Heart left ventricle (tissue), 16 donors: ENCODE measurements at regions not wholly inside any gene's neighbourhood (a gene's known extent, or its start where the extent isn't known, plus 50 kb on each side); places are given as distances from the start of the nearest gene placed in this dataset.

Source experiments
- ATAC-seq, 4 donors: fragments of 200-7000 bp; cut with Tn5 transposase; one replicate each; pipeline ENCODE4 v1.9.1; 2020 to 2022; ENCODE audit warnings: moderate library complexity in 4 of 4, mild to moderate bottlenecking in 3 of 4, moderate number of reproducible peaks in 1 of 4
- DNase-seq, 5 donors: peaks; one replicate each; pipeline ENCODE4 v3.0.0-alpha.2; 2020
- H3K27ac ChIP-seq, 12 donors: fragments of 200-600 bp; sonication (generic) in 4 of 12; one replicate each; pipeline versions ENCODE4 v1.5.0 to v1.8.0; 2016 to 2022; ENCODE audit warnings: mild to moderate bottlenecking in 2 of 12
- H3K27me3 ChIP-seq, 9 donors: fragments of 200-600 bp; sonication (generic) in 2 of 9; one replicate each; pipeline versions ENCODE4 v1.5.1 to v1.8.0; 2016 to 2022; ENCODE audit warnings: mild to moderate bottlenecking in 3 of 9
- H3K36me3 ChIP-seq, 9 donors: fragments of 200-600 bp; sonication (generic) in 2 of 9; one replicate each; pipeline versions ENCODE4 v1.5.0 to v1.8.0; 2018 to 2022; ENCODE audit warnings: mild to moderate bottlenecking in 2 of 9
- H3K4me1 ChIP-seq, 12 donors: fragments of 200-600 bp; sonication (generic) in 4 of 12; one replicate each; pipeline versions ENCODE4 v1.5.0 to v1.8.0; 2016 to 2022; ENCODE audit warnings: mild to moderate bottlenecking in 3 of 12
- H3K4me3 ChIP-seq, 12 donors: fragments of 200-600 bp; sonication (generic) in 4 of 12; one replicate each; pipeline versions ENCODE4 v1.5.0 to v1.8.0; 2017 to 2022; ENCODE audit warnings: mild to moderate bottlenecking in 9 of 12, moderate library complexity in 4 of 12
- H3K9me3 ChIP-seq, 12 donors: fragments of 200-600 bp; sonication (generic) in 4 of 12; one replicate each; pipeline versions ENCODE4 v1.5.0 to v1.8.0; 2016 to 2022; ENCODE audit warnings: mild to moderate bottlenecking in 1 of 12
- POLR2A ChIP-seq, 2 donors: fragments of 450-650 bp; IDR thresholded peaks; one replicate each; pipeline ENCODE4 v1.6.1; 2017; ENCODE audit warnings: antibody characterized with exemption in 2 of 2, mild to moderate bottlenecking in 2 of 2, moderate library complexity in 2 of 2
- WGBS, 4 donors: extraction: QIAGEN DNeasy Blood & Tissue Kit in 2 of 4; methylation state at CpG; one replicate each; pipeline versions ENCODE4 v1.1.5 to v1.1.7; 2013 to 2018; 5-methylcytosine and 5-hydroxymethylcytosine counted together
- intact Hi-C, 10 donors: fragments of 100-400 bp; cut with DNase I; formaldehyde crosslinking; loops; one replicate each; pipeline versions ENCODE4 v1.11.1 to v1.14.2; 2022
- TF ChIP-seq, protein P1 (sequence below), 12 donors: fragments of 200-600 bp; sonication (generic) in 4 of 12; IDR thresholded peaks; one replicate each; pipeline versions ENCODE4 v1.5.0 to v1.8.0; 2018 to 2022; ENCODE audit warnings: antibody characterized with exemption in 12 of 12, mild to moderate bottlenecking in 5 of 12
- donor health status: ischemic (EF 13 %, LVEDD 7.1; RV severe dilation, severe dysfunction).
- donor health status: healthy with polysubstance abuse.
- donor health status: DM: no; HTN: yes; CAD: no.
- donor health status: DM: no; HTN: no; CAD: no.
- donor health status: ischemic (EF 25% LVEDD 6.9; RV normal size, moderate dysfunction).
- donor health status: ischemic (EF 25% LVEDD 5.7; RV mildly dilated, moderate dysfunction).
- donor health status: healthy.
- donor health status: DM: yes; HTN: yes; CAD: no.
- donor health status: ischemic (EF 35%, LVEDD 5.7; RV mildly dilated, moderate dysfunction).
- donor health status: nonischemic (EF 11% LVEDD 7.7; RV severe dilation, severe dysfunction).
- donor health status: DM: yes; HTN: yes; CAD: no.
- donor health status: PGD.
- donor health status: ischemic (EF 29% LVEDD 5.4; RV normal size, mild dysfunction).
- donor health status: nonischemic (EF 23%, LVEDD 6.1; RV moderate dilation, normal function).

DNA sequence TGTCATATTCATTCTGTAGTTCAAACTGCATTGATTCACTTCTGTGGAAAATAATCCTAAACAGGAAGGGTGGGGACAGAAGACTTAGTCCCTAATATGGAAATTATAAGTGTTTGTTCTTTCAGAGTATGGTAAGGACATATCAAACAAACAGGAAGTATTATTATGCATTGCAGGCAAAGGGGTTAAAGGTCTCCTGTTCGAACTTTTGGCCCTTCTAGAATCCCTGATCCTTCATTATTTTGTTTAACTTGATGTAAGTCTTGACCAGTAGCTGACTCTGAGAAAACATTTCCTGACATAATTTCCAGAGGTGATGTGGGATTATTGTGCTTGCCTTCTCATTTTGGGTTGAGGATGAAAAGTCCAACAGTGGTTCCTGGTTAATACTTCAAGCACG, 215.4 kb upstream of the ADGRL2 start:
- WGBS, 4 donors, result 58 to 74% (median 67%) methylated on average over 2 of the region's 2 CpGs
- intact Hi-C loops, result no loop called here
- H3K4me1 ChIP-seq, result peaks cover 0 to 9% (median 0%) of the 10 kb centered on the region in 12 donors
- H3K27ac ChIP-seq, result no peak overlapping the region
- TF ChIP-seq, protein P1, sequence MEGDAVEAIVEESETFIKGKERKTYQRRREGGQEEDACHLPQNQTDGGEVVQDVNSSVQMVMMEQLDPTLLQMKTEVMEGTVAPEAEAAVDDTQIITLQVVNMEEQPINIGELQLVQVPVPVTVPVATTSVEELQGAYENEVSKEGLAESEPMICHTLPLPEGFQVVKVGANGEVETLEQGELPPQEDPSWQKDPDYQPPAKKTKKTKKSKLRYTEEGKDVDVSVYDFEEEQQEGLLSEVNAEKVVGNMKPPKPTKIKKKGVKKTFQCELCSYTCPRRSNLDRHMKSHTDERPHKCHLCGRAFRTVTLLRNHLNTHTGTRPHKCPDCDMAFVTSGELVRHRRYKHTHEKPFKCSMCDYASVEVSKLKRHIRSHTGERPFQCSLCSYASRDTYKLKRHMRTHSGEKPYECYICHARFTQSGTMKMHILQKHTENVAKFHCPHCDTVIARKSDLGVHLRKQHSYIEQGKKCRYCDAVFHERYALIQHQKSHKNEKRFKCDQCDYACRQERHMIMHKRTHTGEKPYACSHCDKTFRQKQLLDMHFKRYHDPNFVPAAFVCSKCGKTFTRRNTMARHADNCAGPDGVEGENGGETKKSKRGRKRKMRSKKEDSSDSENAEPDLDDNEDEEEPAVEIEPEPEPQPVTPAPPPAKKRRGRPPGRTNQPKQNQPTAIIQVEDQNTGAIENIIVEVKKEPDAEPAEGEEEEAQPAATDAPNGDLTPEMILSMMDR (IDR thresholded peaks at IDR 0.05), result no peak
- TF ChIP-seq POLR2A (IDR thresholded peaks at IDR 0.05), result no peak
- H3K36me3 ChIP-seq, result no peaks in the 10 kb centered on the region
- H3K27me3 ChIP-seq, result no peaks in the 10 kb centered on the region
- H3K4me3 ChIP-seq, result no peak overlapping the region
- no peaks in the 10 kb centered on the region for H3K9me3 ChIP-seq
- no peak for ATAC-seq
- no peak for DNase-seq

DNA sequence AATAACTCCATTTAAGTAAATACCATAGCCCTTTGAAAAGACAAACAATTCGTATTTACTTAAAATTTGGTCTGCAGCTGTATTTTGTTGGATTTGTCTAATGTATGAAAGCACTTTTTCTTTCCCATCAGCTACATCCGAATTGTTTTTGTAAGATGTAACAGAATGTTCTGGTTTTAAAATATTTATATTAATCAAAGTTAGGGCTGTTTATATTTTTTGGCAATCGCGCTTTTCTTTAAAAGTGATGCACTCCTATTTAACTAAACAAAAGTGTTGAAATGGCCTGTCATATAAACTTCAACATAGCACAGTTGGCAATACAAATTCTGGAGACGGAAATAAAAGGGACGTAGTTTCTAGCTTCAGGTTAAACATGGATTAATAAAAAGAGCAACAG, 216.3 kb upstream of the ADGRL2 start:
- whole genome bisulfite sequencing, 4 donors, result 83 to 89% (median 83%) methylated on average over 6 of the region's 6 CpGs
- Histone ChIP-seq H3K27ac (no peak overlapping the region), H3K4me1 (peaks cover 0 to 9% (median 0%) of the 10 kb centered on the region in 12 donors), H3K27me3 (no peaks in the 10 kb centered on the region), H3K36me3 (no peaks in the 10 kb centered on the region), H3K9me3 (no peaks in the 10 kb centered on the region), H3K4me3 (no peak overlapping the region)
- DNase-seq, result no peak
- intact Hi-C loops, result no loop called here
- ATAC-seq, result no peak
- no peak for TF ChIP-seq POLR2A (IDR thresholded peaks at IDR 0.05)
- TF ChIP-seq, protein P1 (IDR thresholded peaks at IDR 0.05), result no peak

DNA sequence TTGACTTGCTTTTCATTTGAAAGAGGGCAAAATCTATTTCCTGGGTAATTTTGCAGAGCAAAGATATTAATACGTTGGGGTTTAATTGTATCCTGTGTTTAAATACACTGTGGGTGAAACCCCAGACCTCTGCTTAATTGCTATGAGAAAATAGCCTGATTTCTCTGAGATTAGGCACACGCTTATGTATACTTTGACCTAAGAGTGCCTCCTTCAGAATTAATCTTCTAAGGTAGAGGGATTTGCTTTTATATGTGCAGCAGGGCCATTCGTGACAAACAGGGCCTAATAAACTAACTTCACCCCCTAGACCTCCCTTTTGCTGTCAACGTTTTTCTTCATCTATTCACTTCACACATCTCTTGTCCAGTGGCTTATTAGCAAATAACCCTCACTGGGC, 216.9 kb upstream of the ADGRL2 start:
- Histone ChIP-seq H3K4me3 (no peak overlapping the region), H3K36me3 (no peaks in the 10 kb centered on the region), H3K4me1 (peaks cover 0 to 13% (median 0%) of the 10 kb centered on the region in 12 donors), H3K27ac (no peak overlapping the region), H3K9me3 (no peaks in the 10 kb centered on the region), H3K27me3 (no peaks in the 10 kb centered on the region)
- ATAC-seq (no peak), DNase-seq (no peak)
- intact Hi-C loops, result no loop called here
- 76 to 86% (median 84%) methylated on average over 4 of the region's 4 CpGs for WGBS, 4 donors
- TF ChIP-seq, protein P1 (IDR thresholded peaks at IDR 0.05), result no peak
- TF ChIP-seq POLR2A (IDR thresholded peaks at IDR 0.05), result no peak

DNA sequence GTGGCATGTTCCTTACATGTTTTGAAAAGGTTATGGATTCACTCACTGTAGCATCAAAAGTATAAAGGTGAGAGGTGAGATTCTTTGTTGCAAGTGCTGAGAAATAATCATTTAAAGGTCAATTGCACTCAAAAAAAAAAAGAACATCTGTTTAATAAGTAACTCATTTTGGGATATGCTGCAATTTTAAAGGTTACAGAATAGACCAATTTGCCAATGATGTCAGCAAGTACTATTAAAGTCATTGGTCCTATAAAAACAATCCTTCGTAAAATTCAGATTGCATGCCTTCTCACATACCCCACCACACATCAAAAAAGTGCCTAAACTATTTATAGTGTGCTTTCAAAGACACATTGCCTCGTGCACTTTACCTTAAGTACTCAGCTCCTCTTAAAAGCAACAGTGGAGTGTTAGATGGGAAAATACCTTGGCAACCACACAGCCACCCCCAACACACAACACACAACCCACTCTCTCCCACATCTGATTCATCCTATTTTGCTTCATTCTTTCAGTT, 218.2 kb upstream of the ADGRL2 start:
- Histone ChIP-seq H3K9me3 (no peaks in the 10 kb centered on the region), H3K27me3 (no peaks in the 10 kb centered on the region), H3K4me3 (no peak overlapping the region), H3K27ac (no peak overlapping the region), H3K36me3 (no peaks in the 10 kb centered on the region), H3K4me1 (peaks cover 0 to 14% (median 0%) of the 10 kb centered on the region in 12 donors)
- TF ChIP-seq, protein P1 (IDR thresholded peaks at IDR 0.05), result no peak
- no peak for TF ChIP-seq POLR2A (IDR thresholded peaks at IDR 0.05)
- DNase-seq (no peak), ATAC-seq (no peak)
- WGBS, 4 donors, result 47 to 58% (median 53%) methylated on average over 2 of the region's 2 CpGs
- intact Hi-C loops, result no loop called here
